OCI-LY3 (cell line): ENCODE measurements at regions not wholly inside any gene's neighbourhood (a gene's known extent, or its start where the extent isn't known, plus 50 kb on each side); places are given as distances from the start of the nearest gene placed in this dataset.

Experiments used
- EZH2phosphoT487 ChIP-seq: fragments of 200-600 bp; shearing (Covaris generic); IDR thresholded peaks from 2 replicates; pipeline ENCODE4 v1.6.1; 2018; ENCODE audit warnings: antibody characterized with exemption, mixed run types, low read depth
- TF ChIP-seq, protein P1 (sequence below): fragments of 200-600, 300-600 bp; sonication (generic); IDR thresholded peaks from 2 replicates; pipeline ENCODE4 v1.5.1; 2014; ENCODE audit warnings: antibody characterized with exemption, low read length, low read depth

DNA sequence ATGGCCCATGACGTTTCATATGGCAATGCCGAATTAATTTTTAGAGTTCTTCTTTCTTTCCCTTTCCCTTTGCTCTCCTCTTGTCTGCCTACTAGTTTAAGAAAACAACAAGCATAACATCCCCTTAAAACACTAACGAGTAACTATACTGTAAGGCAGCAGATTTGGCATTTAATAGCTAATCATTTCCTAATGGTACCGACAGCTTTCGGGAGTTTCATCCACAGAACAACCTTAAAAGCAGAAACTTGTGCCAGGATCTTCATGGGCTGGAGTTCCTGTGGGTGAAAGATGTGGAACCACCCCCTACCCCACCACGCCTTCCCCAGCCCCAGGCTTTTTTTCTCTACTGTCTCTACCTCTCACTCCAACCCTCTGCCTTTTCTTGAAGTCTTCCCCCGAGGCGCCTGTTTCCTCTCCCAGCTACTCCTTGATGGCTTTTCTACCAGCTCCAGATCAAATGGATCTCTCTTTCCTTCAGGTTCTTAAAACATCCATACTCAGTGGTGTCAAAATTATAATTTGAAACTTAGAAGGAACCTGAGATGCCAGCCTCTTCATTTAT is 319.5 kb downstream of the PIK3R1 start:
- TF ChIP-seq, protein P1, sequence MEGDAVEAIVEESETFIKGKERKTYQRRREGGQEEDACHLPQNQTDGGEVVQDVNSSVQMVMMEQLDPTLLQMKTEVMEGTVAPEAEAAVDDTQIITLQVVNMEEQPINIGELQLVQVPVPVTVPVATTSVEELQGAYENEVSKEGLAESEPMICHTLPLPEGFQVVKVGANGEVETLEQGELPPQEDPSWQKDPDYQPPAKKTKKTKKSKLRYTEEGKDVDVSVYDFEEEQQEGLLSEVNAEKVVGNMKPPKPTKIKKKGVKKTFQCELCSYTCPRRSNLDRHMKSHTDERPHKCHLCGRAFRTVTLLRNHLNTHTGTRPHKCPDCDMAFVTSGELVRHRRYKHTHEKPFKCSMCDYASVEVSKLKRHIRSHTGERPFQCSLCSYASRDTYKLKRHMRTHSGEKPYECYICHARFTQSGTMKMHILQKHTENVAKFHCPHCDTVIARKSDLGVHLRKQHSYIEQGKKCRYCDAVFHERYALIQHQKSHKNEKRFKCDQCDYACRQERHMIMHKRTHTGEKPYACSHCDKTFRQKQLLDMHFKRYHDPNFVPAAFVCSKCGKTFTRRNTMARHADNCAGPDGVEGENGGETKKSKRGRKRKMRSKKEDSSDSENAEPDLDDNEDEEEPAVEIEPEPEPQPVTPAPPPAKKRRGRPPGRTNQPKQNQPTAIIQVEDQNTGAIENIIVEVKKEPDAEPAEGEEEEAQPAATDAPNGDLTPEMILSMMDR, result no peak
- TF ChIP-seq EZH2phosphoT487, result no peak
